HG03439 (cell line): ENCODE measurements at regions not wholly inside any gene's neighbourhood (a gene's known extent, or its start where the extent isn't known, plus 50 kb on each side); places are given as distances from the start of the nearest gene placed in this dataset.

Experiments used
- ATAC-seq: cut with Tn5 transposase; IDR thresholded peaks from one replicate; pipeline ENCODE4 v1.9.1; 2021; ENCODE audit warnings: mild to moderate bottlenecking, moderate library complexity; ENCODE audit not compliant: unreplicated experiment

DNA sequence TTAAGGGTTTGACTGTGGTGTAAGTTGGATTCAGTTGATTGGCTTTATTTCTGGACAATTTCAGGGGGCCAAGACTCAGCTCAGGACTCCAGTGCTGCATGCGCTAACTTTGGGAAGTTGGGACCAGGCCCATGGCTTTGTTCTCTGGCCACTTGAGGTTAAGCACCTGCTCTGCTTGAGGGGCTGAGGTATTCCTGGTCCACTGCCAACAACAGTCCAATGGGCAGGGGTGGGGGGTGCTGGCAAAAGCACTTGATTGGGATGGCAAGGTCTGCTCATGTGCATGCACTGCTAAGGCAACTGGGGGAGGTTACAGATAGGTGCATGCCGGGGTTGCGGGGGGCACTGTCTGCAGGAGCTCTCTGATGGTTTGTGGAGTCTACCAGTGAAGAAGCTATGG is 52.6 kb upstream of the ASB17 start:
- no peak for ATAC-seq

DNA sequence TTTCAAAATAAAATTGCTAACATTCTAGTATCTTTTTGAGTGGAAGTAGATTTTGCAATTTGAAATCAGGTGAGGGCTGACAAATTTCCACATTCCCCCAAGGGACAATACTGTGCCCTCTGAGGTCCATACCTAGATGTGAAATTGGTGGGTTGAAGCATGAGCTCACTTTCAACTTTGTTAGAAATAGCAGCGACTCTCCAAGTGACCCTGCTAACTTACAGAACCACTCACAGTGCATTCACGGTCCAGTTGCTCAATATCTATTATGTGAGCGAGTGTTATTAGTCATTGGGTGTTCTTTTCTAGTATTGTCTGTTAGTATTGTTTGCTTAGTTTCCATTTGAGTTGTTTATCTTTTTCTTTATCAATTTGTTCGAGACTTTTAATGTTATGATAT is 53.6 kb upstream of the ASB17 start:
- ATAC-seq = peak; percentile 91

DNA sequence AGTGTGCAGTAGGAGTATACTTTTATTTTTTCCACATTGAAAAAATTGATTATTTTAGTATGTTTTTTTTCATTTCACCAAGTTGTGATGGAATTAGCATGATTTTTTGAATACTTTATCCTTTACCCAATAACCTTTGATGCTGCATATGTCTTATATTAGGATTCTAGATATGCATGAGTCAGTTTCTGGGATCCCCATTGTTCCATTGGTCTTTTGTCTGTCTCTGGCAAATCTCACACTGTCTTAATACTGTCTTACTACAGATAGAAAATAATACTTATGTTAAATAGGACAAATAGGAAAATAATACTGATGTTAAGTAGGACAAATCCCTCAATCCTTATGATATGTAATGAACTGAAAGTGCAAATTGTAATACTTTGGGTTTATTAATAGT is 54.3 kb upstream of the ASB17 start:
- no peak for ATAC-seq

DNA sequence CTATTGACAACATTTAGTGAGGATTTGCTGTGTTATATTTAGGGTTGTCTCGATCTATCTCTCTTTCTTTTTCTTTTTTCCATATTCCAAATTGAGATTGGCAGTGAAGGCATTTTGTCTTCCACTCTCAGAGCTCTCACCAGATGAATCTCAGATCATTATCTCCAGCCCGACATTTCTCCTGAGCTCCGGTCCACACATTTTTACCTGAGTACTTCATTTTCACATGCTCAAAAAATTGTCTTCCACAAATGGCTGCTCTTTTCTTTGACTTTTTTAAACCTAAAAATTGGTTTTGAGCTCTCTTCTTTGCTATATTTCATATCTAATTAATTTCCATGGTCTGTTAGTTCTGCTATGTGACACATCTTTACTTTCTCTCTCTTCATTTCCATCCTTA is 56.9 kb upstream of the ASB17 start:
- ATAC-seq = no peak

DNA sequence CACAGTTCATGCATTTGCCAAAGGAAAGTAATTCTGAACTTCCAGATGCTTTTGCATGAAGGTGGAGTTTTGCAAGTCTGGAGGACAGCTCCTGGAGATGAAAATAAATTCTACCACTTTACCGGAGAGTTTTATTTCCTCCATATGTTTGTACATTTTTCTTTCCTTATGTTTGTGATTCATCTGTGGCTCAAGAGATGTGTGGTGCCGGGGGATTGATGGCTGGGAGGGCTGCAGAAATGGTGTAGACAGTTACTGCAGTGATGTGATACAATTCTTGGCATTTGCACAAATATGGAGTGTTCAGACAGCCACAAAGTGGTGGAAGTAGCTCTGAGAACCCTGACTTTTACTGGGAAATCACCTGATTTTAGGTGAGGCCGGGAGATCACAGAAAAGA is 58.5 kb upstream of the ASB17 start:
- no peak for ATAC-seq

DNA sequence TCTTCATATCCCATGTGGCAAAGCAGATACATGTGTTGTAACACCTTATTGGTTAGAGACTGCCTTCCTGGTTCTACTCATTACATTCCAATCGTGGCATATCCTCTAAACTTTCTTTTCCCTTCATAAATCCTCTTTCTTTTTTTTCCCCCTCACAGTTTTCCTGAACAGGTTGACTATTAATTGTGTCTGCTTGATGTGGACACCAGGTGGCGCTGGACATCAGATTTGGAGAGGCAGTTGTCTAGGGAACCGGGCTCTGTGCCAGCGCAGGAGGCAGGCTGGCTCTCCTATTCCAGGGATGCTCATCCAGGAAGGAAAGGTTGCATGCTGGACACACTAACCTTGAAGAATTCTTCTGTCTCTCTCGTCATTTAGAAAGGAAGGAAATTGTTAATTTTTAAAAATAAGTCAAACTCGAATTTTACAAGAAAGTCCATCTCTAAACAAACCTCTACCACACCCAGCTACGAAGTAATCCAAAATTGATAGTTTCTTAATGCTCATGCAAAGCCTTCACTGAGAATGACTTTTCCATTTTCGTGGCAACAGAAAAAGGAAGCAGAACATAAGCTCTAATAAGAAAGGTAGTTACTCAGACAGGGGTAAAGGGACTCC is 59.4 kb upstream of the ASB17 start:
- peak; percentile 84 for ATAC-seq

DNA sequence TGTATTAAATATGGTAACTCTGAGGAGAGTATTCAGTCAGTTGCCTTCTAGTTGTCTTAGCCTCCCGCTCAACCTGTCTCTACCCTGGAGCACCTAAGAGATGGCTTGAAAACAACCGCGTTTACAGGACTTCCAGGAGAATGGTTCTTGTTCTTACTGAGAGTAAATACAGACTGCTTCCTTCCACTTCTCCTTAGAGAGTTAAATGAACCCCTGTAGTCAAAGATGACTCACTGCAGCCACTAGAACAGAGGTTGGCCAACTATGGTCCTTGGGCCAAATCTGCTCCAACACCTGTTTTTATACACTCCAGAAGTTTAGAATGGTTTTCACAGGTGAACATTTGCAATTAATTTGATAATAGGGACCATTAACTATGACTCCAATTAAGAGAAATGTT is 60.1 kb upstream of the ASB17 start:
- ATAC-seq = no peak

DNA sequence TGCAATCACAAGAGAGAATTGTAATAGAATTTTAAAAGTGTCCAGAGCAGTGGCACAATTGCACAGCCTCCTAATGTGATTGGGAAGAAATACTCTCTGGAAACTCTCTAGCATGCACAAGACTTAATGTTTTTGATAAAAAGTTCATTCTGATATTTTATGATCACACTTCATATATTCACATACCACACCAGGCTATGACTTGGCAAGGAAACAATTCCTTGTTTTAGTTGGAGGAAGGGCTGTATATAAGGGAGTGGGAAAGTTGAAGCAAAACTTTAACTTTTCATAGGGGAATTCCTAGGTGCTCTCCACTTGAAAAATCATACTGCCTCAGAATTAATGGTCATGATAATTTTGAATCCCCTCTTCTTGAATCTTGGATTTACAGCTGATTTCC is 61.5 kb upstream of the ASB17 start:
- ATAC-seq = no peak

DNA sequence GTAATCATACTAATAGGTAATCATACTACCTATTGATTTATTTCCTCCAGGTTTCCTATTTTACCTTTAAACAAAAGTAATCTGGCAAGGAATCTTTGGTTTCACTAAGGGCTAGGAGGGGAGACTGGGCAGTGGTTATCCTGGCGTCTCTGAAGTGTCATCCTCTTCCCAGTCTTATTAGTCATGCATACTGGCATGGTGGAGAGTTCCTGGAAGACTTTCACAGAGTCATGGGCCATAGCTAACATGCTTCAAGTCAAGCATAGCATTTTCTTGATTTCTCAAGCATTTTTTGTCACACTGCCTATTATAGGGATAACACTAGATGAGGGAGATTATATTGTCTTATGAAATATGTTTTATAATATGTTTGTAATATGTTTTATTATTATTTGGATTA is 64.0 kb upstream of the ASB17 start:
- ATAC-seq = no peak

DNA sequence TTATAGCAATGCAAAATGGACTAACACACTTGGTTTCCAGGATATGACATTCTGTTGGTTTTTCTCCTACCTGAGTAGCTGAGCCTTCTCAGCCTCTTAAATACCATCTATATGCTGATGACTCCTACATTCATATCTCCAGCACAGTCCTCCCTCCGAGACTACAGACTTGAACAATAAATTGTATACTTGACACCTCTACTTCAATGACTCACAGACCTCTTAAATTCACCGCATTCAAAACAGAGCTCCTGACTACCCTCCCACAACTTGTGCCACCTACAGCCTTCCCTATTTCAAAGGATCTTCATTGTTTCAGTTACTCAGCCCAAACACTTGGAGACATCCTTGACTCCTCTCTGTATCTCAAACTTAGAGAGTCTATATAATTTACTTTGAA is 66.8 kb upstream of the ASB17 start:
- ATAC-seq = no peak

DNA sequence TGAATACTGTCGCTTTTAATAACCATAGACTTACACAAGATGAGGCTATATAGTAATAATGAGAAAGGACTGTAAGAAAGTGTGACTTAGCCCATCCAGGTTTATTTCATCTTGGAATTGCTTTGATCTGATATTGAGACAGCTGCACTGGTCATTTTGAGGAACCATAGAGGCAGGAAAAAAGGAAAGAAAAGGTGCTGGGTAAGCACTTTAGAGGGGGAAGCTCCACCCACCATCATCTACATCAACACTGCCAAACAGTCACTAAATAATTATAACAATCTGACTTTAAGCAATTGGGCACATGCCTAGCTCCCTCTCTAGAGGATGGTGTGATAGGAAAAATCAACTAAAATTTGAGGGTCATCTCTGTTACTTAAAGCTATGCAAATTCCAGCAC is 70.6 kb upstream of the ST6GALNAC3 start:
- ATAC-seq = no peak

DNA sequence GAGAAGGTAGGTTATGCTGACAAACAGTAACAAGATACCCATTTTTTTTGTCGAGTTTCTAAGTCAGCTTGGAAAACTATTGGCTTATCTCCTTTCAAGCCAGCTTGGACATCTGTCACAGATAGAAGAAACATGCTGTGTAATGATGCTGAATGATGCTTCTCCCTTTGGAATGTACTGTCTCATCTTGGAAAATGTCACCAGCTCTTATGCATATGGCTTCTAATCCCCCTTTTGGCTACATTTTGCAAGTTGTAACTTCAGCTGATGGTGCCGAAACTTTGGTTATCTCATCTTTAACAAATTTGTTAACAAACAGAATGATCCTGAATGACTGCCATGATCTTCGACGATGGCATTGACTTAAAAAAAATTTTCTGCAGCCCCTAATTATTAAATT is 68.8 kb upstream of the ST6GALNAC3 start:
- ATAC-seq = no peak

DNA sequence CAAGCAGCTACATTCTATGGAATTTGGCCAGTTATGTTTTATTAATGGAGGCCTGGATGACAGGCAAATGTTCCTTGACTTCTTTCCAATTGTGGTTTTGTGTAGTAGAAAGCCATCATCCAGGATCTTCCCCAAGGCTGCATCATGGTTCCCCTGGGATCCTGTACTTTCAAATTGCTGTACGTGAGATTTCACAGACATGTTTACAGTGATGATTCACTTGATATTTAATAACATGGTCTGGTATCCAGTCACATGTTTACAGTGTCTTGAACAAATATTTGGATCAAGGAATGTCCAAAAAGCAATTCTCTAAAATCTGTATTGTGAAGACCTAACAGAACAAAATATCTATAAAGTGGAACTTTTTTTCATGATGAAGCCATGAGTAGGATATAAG is 68.3 kb upstream of the ST6GALNAC3 start:
- ATAC-seq = no peak

DNA sequence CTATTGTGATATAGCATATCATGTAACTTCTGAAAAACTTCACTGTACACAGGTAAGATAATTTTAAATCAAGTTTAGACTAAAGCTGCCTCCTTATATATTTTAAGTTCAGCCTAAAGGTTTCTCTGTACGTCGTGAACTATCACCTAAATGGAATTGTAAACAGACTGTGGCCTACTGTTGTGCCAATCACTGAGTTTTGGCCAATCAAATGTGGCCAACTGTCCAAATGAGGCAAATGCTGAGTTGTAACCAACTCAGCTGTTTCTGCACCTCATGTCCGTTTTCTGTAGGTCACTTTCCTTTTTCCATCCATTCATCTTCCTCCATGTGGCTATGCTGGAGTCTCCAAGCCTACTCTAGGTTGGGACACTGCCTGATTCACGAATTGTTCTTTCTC is 63.7 kb upstream of the ST6GALNAC3 start:
- ATAC-seq = no peak

DNA sequence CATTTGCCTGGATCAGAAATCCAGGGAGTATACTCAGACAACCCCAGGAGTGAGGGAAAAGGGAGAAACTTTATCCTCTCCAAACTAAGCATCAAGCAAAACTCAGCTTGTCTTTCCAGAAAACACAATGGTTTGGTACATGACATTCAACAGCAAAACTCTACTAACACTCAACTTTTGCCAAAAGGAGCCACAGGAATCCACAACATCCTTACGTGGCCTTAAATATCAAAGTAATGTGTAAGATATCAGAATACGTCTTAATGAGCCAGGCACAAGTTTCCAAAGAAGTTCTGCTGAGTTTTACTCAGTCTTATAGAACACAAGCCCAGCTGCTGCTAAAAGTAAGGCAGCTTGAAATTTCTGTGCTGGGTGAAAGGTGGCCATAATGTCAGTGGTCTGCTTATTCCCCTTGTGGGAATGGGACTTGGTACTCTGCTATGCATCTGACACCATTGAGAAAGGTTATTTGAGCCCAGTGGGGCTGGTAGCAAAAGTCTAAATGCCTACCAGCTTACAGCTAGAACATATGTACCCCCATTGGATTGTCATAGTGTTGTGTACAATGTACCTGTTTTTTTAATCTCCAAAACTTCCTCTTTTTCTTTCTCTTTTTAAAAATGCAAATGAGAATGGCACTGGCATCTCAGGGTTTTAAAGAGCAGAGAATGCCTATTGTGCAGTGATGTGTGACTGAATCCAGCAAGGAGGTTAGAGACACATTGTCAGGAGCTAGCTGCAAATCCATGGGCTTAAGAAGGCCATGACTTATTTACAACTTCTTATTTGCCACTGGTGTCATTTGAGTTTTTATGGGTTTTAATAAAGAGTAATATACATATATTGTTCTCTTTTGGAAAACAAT is 62.0 kb upstream of the ST6GALNAC3 start:
- ATAC-seq = no peak

DNA sequence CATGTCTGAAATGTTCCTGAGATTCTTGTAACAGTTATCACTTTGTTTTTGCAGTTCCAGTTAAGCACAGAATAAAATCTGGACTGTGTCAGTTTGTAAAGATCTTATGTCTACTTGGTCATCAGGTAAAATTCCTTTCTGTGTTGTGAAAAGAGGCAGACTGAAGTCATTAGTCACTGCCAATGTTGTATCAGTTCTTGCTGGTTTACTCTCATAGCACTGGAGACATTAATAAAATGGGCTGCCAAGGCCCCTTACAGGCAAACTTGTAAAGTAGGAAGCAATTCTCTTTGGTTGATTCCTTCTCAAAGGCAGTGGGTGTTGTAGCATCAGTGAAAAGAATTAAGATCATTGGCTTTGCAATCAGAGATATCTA is 61.4 kb upstream of the ST6GALNAC3 start:
- ATAC-seq = no peak

DNA sequence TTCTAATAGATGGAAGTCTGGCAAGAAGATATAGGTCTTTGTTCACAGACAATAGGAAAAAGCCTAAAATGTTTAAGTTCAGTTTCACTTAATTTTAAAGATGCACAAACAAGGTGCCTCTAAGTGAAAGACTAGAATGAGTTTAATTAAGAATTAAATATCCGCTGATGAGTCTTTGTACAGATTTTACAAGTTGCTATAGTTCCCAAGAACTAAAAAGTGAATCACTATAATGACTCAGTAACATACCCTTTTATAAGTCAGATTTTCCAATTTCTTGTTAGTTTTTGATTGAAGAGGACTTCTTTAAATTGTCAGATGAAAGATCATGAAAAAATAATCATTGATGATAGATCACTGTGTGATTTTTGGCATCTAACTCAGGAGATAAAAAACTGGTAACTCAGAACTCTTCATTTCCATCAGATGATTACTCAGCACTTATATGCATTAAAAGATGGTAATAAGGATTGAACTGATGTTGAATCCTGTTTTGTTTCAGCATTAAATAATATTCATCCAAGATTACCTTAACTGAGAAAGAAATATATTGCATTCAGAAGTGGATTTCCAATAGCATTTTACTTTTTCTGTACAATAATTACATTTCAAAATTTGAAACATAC is 59.0 kb upstream of the ST6GALNAC3 start:
- no peak for ATAC-seq

DNA sequence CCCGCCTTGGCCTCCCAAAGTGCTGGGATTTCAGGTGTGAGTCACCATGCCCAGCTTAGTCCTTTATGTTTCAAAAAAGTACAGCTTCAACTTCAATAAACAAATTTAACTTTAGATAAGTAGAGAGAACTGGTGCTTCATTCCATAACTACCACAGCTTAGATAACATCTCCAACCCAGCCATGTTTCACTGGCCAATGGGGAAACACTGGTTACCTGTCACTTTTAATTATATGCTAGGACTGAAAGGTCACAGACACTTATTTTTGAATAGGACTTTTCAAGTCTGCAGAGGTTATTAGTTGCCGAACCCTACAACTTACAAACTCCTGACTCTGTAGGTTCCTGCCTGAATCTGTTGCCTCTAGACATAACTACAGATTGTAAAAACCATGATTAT is 56.5 kb upstream of the ST6GALNAC3 start:
- no peak for ATAC-seq

DNA sequence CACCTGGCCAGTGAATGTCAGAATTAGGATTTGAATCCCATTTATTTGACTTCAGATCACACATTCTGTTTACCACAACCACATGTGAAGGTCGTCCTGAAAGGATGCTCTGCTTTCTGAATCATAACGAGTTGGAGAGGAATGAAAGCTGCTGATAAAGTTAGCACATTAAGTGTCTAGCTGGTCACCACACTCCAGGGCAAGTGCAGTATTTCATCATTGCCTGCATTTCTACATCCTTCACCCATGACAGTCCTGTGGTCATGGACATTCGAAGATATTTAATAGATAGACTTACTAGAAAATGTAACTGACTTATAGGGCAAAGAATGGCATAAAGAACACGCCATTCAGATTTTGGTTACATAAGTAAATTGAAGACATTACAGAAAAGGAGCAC is 52.7 kb upstream of the ST6GALNAC3 start:
- ATAC-seq = no peak

DNA sequence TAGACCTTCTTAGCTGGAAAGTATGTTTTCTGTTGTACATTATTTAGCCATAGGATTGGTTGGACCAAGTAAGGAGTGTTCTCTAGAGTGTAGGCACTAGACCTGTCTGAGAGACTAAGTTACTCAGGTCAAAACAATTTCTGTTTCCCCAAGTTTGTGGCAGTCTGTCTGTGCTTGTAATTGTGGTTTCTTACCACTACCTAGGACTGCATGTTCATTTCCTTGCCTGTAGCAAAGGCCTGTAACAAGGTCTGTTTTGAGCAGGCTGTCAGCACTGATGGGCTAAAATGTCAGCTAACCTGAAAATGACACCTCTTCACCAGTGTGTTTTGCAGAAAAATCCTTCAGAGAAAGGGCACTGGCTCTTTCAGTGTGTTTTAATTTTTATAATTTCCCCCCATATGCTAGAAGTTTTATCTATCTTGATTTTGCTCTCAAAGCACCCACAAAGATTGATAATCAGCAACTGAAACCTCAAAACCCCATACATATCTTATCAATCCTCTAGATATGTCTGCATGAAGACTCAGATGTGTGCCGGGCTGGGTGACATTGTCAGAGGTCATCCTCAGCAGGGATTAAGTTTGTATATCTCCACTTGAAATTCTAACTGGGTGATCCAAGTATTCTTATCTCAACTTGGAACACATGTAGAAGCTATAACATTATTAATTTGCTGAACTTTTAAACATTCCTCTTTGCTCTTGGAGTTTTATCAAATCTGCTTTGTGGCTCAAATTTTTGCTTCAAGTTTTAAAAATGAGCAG is 50.7 kb upstream of the ST6GALNAC3 start:
- no peak for ATAC-seq
